ENCODE measurements at regions not wholly inside any gene's neighbourhood (a gene's known extent, or its start where the extent isn't known, plus 50 kb on each side); places are given as distances from the start of the nearest gene placed in this dataset.

DNA sequence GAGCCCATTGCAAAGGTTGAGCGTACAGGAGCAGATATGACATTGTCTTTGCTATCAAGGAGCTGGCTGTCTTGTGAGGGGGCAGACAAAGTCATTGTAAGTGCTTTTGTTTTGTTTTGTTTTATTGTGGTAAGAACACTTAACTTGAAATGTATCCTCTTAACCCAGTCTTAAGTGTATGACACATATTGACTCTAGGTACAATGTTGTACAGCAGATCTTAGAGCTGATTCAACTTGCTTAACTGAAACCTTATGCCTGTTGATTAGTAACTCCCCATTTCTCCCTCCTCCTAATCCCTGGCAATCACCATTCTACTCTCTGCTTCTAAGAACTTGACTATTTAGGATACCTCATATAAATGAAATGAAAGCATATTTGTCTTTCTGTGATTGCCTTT lies 429.0 kb downstream of the BMP2 start:
- no peaks in the 10 kb centered on the region for H3K9me3 ChIP-seq
- ATAC-seq (no peak), DNase-seq (no peak)
- TF ChIP-seq, protein P1, sequence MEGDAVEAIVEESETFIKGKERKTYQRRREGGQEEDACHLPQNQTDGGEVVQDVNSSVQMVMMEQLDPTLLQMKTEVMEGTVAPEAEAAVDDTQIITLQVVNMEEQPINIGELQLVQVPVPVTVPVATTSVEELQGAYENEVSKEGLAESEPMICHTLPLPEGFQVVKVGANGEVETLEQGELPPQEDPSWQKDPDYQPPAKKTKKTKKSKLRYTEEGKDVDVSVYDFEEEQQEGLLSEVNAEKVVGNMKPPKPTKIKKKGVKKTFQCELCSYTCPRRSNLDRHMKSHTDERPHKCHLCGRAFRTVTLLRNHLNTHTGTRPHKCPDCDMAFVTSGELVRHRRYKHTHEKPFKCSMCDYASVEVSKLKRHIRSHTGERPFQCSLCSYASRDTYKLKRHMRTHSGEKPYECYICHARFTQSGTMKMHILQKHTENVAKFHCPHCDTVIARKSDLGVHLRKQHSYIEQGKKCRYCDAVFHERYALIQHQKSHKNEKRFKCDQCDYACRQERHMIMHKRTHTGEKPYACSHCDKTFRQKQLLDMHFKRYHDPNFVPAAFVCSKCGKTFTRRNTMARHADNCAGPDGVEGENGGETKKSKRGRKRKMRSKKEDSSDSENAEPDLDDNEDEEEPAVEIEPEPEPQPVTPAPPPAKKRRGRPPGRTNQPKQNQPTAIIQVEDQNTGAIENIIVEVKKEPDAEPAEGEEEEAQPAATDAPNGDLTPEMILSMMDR (IDR thresholded peaks at IDR 0.05) = no peak
- no peaks in the 10 kb centered on the region for H3K4me1 ChIP-seq (ENCODE audit: low read depth)
- H3K36me3 ChIP-seq (ENCODE audit: low read depth) = no peaks in the 10 kb centered on the region
- intact Hi-C loops (cut with DNase I, micrococcal nuclease) = no loop called here
- no peak overlapping the region for H3K4me3 ChIP-seq

DNA sequence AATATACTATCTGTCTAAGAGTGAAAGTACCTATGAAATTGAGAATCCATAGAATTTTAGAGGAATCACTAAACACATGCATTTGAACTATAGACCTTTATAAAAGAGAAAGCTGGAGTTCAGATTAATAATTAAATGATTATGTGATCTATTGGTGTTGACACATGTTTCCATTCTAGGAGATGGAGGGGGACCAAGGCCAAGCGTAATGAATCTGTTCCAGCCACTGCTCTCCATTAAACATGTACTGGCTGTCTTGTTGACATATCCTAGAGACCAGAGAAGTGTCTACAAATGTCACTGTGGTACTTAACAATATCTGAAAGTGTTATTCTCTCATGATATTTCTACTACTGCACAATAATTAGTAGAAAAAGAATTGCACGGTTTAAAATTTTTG lies 432.4 kb downstream of the BMP2 start:
- TF ChIP-seq, protein P1 (IDR thresholded peaks at IDR 0.05) = no peak
- intact Hi-C loops (cut with DNase I, micrococcal nuclease) = no loop called here
- H3K4me1 ChIP-seq (ENCODE audit: low read depth) = no peaks in the 10 kb centered on the region
- no peak for ATAC-seq
- no peak overlapping the region for H3K4me3 ChIP-seq
- H3K36me3 ChIP-seq (ENCODE audit: low read depth) = no peaks in the 10 kb centered on the region
- DNase-seq = no peak
- H3K9me3 ChIP-seq = no peaks in the 10 kb centered on the region

GRCh38 chr20:7207186-7207798 lies 439.8 kb downstream of the BMP2 start:
- Histone ChIP-seq H3K9me3 (no peaks in the 10 kb centered on the region), H3K4me1 (ENCODE audit: low read depth) (no peaks in the 10 kb centered on the region), H3K36me3 (ENCODE audit: low read depth) (no peaks in the 10 kb centered on the region), H3K4me3 (no peak overlapping the region)
- DNase-seq (no peak), ATAC-seq (no peak)
- intact Hi-C loops (cut with DNase I, micrococcal nuclease) = no loop called here
- TF ChIP-seq, protein P1 (IDR thresholded peaks at IDR 0.05) = no peak

GRCh38 chr20:7210910-7211309 lies 443.4 kb downstream of the BMP2 start:
- intact Hi-C loops (cut with DNase I, micrococcal nuclease) = no loop called here
- ATAC-seq = no peak

GRCh38 chr20:7214081-7214740 lies 446.7 kb downstream of the BMP2 start:
- intact Hi-C loops (cut with DNase I, micrococcal nuclease) = no loop called here
- Histone ChIP-seq H3K4me3 (no peak overlapping the region), H3K9me3 (no peaks in the 10 kb centered on the region), H3K4me1 (ENCODE audit: low read depth) (no peaks in the 10 kb centered on the region), H3K36me3 (ENCODE audit: low read depth) (no peaks in the 10 kb centered on the region)
- no peak for ATAC-seq
- no peak for DNase-seq
- TF ChIP-seq, protein P1 (IDR thresholded peaks at IDR 0.05) = no peak

More at GRCh38 chr20:7210910-7211309, 443.4 kb downstream of the BMP2 start:
- H3K9me3 ChIP-seq = no peaks in the 10 kb centered on the region
- no peak for DNase-seq
- no peaks in the 10 kb centered on the region for H3K4me1 ChIP-seq (ENCODE audit: low read depth)
- TF ChIP-seq, protein P1 (IDR thresholded peaks at IDR 0.05) = no peak
- no peak overlapping the region for H3K4me3 ChIP-seq
- no peaks in the 10 kb centered on the region for H3K36me3 ChIP-seq (ENCODE audit: low read depth)
